ENCODE measurements at regions not wholly inside any gene's neighbourhood (a gene's known extent, or its start where the extent isn't known, plus 50 kb on each side); places are given as distances from the start of the nearest gene placed in this dataset.

GRCh38 chr3:154900816-154901215 is 179.3 kb upstream of the MME start:
- TF ChIP-seq CTCF (IDR thresholded peaks at IDR 0.05; ENCODE audit: low read depth, low read length): no peak
- no peak overlapping the region for H3K27ac ChIP-seq (ENCODE audit: low read depth, low read length)
- DNase-seq (ENCODE audit: low read depth, low spot score): no peak
- ChIA-PET CTCF (interaction anchor here (1.7 kb wide), 1 partner anchor 143 kb away, joined by 5 read pairs; no protein-coding TSS in a partner anchor), POLR2A (no interaction called here)
- H3K9me3 ChIP-seq (ENCODE audit: control insufficient read depth, insufficient read depth, low read length): no peaks in the 10 kb centered on the region
- H3K4me3 ChIP-seq (ENCODE audit: low read depth, low read length): no peak overlapping the region
- no peaks in the 10 kb centered on the region for H3K27me3 ChIP-seq (ENCODE audit: control insufficient read depth, insufficient read depth, low read length)

GRCh38 chr3:154898916-154899315 is 181.2 kb upstream of the MME start:
- POLR2A ChIA-PET: no interaction called here
- CTCF ChIA-PET: interaction anchor here (1.7 kb wide), 1 partner anchor 141 kb away, joined by 5 read pairs; no protein-coding TSS in a partner anchor
- H3K27me3 ChIP-seq (ENCODE audit: control insufficient read depth, insufficient read depth, low read length): no peaks in the 10 kb centered on the region

GRCh38 chr3:154898443-154898842 is 181.7 kb upstream of the MME start:
- no peak overlapping the region for H3K27ac ChIP-seq (ENCODE audit: low read depth, low read length)
- no peak for DNase-seq (ENCODE audit: low read depth, low spot score)
- CTCF ChIA-PET: no interaction called here
- H3K9me3 ChIP-seq (ENCODE audit: control insufficient read depth, insufficient read depth, low read length): no peaks in the 10 kb centered on the region
- no peak for TF ChIP-seq CTCF (IDR thresholded peaks at IDR 0.05; ENCODE audit: low read depth, low read length)
- no peak overlapping the region for H3K4me3 ChIP-seq (ENCODE audit: low read depth, low read length)
- H3K27me3 ChIP-seq (ENCODE audit: control insufficient read depth, insufficient read depth, low read length): no peaks in the 10 kb centered on the region
- POLR2A ChIA-PET: no interaction called here

More at GRCh38 chr3:154898916-154899315, 181.2 kb upstream of the MME start:
- no peak for DNase-seq (ENCODE audit: low read depth, low spot score)
- Histone ChIP-seq H3K27ac (ENCODE audit: low read depth, low read length) (no peak overlapping the region), H3K4me3 (ENCODE audit: low read depth, low read length) (no peak overlapping the region), H3K9me3 (ENCODE audit: control insufficient read depth, insufficient read depth, low read length) (no peaks in the 10 kb centered on the region)
- no peak for TF ChIP-seq CTCF (IDR thresholded peaks at IDR 0.05; ENCODE audit: low read depth, low read length)

- H3K9me3 ChIP-seq (ENCODE audit: control insufficient read depth, insufficient read depth, low read length): peaks cover 9% of the 10 kb centered on the region
- ChIA-PET POLR2A (no interaction called here), CTCF (interaction anchor here (0.6 kb wide), 1 partner anchor 191 kb away, joined by 3 read pairs; no protein-coding TSS in a partner anchor)
- H3K27ac ChIP-seq (ENCODE audit: low read depth, low read length): no peak overlapping the region
- H3K27me3 ChIP-seq (ENCODE audit: control insufficient read depth, insufficient read depth, low read length): no peaks in the 10 kb centered on the region
- H3K4me3 ChIP-seq (ENCODE audit: low read depth, low read length): no peak overlapping the region
- no peak for DNase-seq (ENCODE audit: low read depth, low spot score)
- TF ChIP-seq CTCF (IDR thresholded peaks at IDR 0.05; ENCODE audit: low read depth, low read length): no peak
Measured at GRCh38 chr3:154893813-154894212, 186.3 kb upstream of the MME start.

GRCh38 chr3:154889227-154889634 is 190.9 kb upstream of the MME start:
- no peak for DNase-seq (ENCODE audit: low read depth, low spot score)
- Histone ChIP-seq H3K27me3 (ENCODE audit: control insufficient read depth, insufficient read depth, low read length) (no peaks in the 10 kb centered on the region), H3K9me3 (ENCODE audit: control insufficient read depth, insufficient read depth, low read length) (peaks cover 9% of the 10 kb centered on the region), H3K27ac (ENCODE audit: low read depth, low read length) (no peak overlapping the region), H3K4me3 (ENCODE audit: low read depth, low read length) (no peak overlapping the region)
- ChIA-PET CTCF (no interaction called here), POLR2A (no interaction called here)
- TF ChIP-seq CTCF (IDR thresholded peaks at IDR 0.05; ENCODE audit: low read depth, low read length): no peak
